Adrenal gland (tissue), 9 donors: ENCODE measurements at regions not wholly inside any gene's neighbourhood (a gene's known extent, or its start where the extent isn't known, plus 50 kb on each side); places are given as distances from the start of the nearest gene placed in this dataset.

Experiments used
- DNase-seq, 7 donors: peaks; one replicate each; pipeline ENCODE4 v3.0.0-alpha.2; 2019 to 2020
- H3K27ac ChIP-seq, 5 donors: fragments of 200-600 bp; sonication (generic) in 4 of 5; 1 replicate in 3 of 5; 2 replicates in 2 of 5; pipeline versions ENCODE4 v1.5.1 to v1.8.0; 2016 to 2020; ENCODE audit warnings: mild to moderate bottlenecking in 1 of 5
- H3K27me3 ChIP-seq: fragments of 200-600 bp; 2 replicates; pipeline ENCODE4 v1.8.0; 2021
- H3K36me3 ChIP-seq, 2 donors: fragments of 200-600 bp; replicated peaks in 1 of 2; 1 replicate in 1 of 2; 2 replicates in 1 of 2; pipeline versions ENCODE4 v1.5.1 to v1.8.0; 2018 to 2022
- H3K4me1 ChIP-seq, 2 donors: fragments of 200-600 bp; replicated peaks in 1 of 2; 1 replicate in 1 of 2; 2 replicates in 1 of 2; pipeline versions ENCODE4 v1.5.1 to v1.8.0; 2018 to 2021
- H3K4me3 ChIP-seq, 4 donors: fragments of 200-600 bp; sonication (generic) in 3 of 4; one replicate each; pipeline ENCODE4 v1.5.1; 2016 to 2018
- H3K9me3 ChIP-seq, 3 donors: fragments of 200-600 bp; sonication (generic) in 1 of 3; replicated peaks in 1 of 3; 1 replicate in 2 of 3; 2 replicates in 1 of 3; pipeline versions ENCODE4 v1.5.1 to v1.8.0; 2016 to 2021
- CTCF ChIP-seq, 6 experiments: fragments of 450-650 bp in 4 of 6; fragments of 200-600 bp in 2 of 6; sonication (generic) in 1 of 6; IDR thresholded peaks; 1 replicate in 5 of 6; 2 replicates in 1 of 6; pipeline versions ENCODE4 v1.5.1 to v1.8.0; 2016 to 2021; ENCODE audit warnings: antibody characterized with exemption in 6 of 6, mild to moderate bottlenecking in 2 of 6, moderate library complexity in 1 of 6
- POLR2A ChIP-seq, 2 donors: fragments of 450-650 bp; IDR thresholded peaks; one replicate each; pipeline ENCODE4 v1.6.1; 2017; ENCODE audit warnings: antibody characterized with exemption in 2 of 2, mild to moderate bottlenecking in 2 of 2, moderate library complexity in 1 of 2
- WGBS, 4 donors: extraction: QIAGEN DNeasy Blood & Tissue Kit in 2 of 4; methylation state at CpG; one replicate each; pipeline versions ENCODE4 v1.1.5 to v1.1.7; 2013 to 2017; 5-methylcytosine and 5-hydroxymethylcytosine counted together
- intact Hi-C, 2 donors: fragments of 100-400 bp; cut with DNase I; formaldehyde crosslinking; loops; one replicate each; pipeline versions ENCODE4 v1.14.1 to v1.15.0; 2022 to 2023
- donor health status: healthy with polysubstance abuse.
- donor health status: Bipolar disorder and iron deficiency.
- donor health status: DM: yes; HTN: yes; CAD: no.
- donor health status: DM: no; HTN: no; CAD: no.
- donor health status: DM: no; HTN: no; CAD: no.

GRCh38 chr1:209341146-209341545, 242.4 kb upstream of the CAMK1G start:
- no peak overlapping the region for H3K27ac ChIP-seq
- no peaks in the 10 kb centered on the region for H3K36me3 ChIP-seq
- WGBS, 4 donors = 32 to 52% (median 41%) methylated on average over 4 of the region's 4 CpGs
- peak in 2 of 7 donors; percentile 13 to 23 for DNase-seq
- no peak overlapping the region for H3K4me3 ChIP-seq
- H3K4me1 ChIP-seq = peaks cover 0 to 6% of the 10 kb centered on the region in 2 donors
- TF ChIP-seq CTCF (IDR thresholded peaks at IDR 0.05) (no peak), POLR2A (IDR thresholded peaks at IDR 0.05) (no peak)
- no peaks in the 10 kb centered on the region for H3K9me3 ChIP-seq
- intact Hi-C loops = no loop called here
- H3K27me3 ChIP-seq = no peaks in the 10 kb centered on the region

GRCh38 chr1:209341673-209342420, 241.7 kb upstream of the CAMK1G start:
- Histone ChIP-seq H3K27ac (no peak overlapping the region), H3K4me1 (peaks cover 0 to 6% of the 10 kb centered on the region in 2 donors), H3K36me3 (no peaks in the 10 kb centered on the region), H3K9me3 (no peaks in the 10 kb centered on the region), H3K27me3 (no peaks in the 10 kb centered on the region), H3K4me3 (no peak overlapping the region)
- intact Hi-C loops = no loop called here
- TF ChIP-seq POLR2A (IDR thresholded peaks at IDR 0.05) = no peak
- DNase-seq = no peak
- 70 to 85% (median 82%) methylated on average over 8 of the region's 8 CpGs for WGBS, 4 donors

- intact Hi-C loops = no loop called here
- WGBS, 4 donors = 80 to 85% (median 83%) methylated on average over 9 of the region's 9 CpGs
- Histone ChIP-seq H3K9me3 (no peaks in the 10 kb centered on the region), H3K27ac (no peak overlapping the region), H3K4me3 (no peak overlapping the region), H3K4me1 (peaks cover 0 to 6% of the 10 kb centered on the region in 2 donors), H3K27me3 (no peaks in the 10 kb centered on the region), H3K36me3 (no peaks in the 10 kb centered on the region)
- no peak for DNase-seq
- TF ChIP-seq POLR2A (IDR thresholded peaks at IDR 0.05) (no peak), CTCF (IDR thresholded peaks at IDR 0.05) (no peak)
Measured at GRCh38 chr1:209342441-209343175, 240.9 kb upstream of the CAMK1G start.

GRCh38 chr1:209343511-209343910, 240.0 kb upstream of the CAMK1G start:
- WGBS, 4 donors = 74 to 97% (median 84%) methylated on average over 4 of the region's 4 CpGs
- Histone ChIP-seq H3K4me1 (peaks cover 0 to 6% of the 10 kb centered on the region in 2 donors), H3K4me3 (no peak overlapping the region), H3K36me3 (no peaks in the 10 kb centered on the region), H3K27ac (no peak overlapping the region), H3K27me3 (no peaks in the 10 kb centered on the region), H3K9me3 (no peaks in the 10 kb centered on the region)
- no peak for DNase-seq
- intact Hi-C loops = no loop called here
- TF ChIP-seq POLR2A (IDR thresholded peaks at IDR 0.05) (no peak), CTCF (IDR thresholded peaks at IDR 0.05) (no peak)
